Kidney epithelial cell (primary cell): ENCODE measurements at regions not wholly inside any gene's neighbourhood (a gene's known extent, or its start where the extent isn't known, plus 50 kb on each side); places are given as distances from the start of the nearest gene placed in this dataset.

Source experiments
- DNase-seq: peaks from one replicate; pipeline ENCODE4 v3.0.0-alpha.2; 2010; ENCODE audit warnings: low read depth
- H3K27me3 ChIP-seq: 2 replicates; pipeline ENCODE4 v1.6.0; 2011; ENCODE audit warnings: low read length; ENCODE audit not compliant: control insufficient read depth, insufficient read depth
- H3K36me3 ChIP-seq: 2 replicates; pipeline ENCODE4 v1.5.1; 2011; ENCODE audit warnings: low read length; ENCODE audit not compliant: control insufficient read depth, insufficient read depth
- H3K4me3 ChIP-seq: 2 replicates; pipeline ENCODE4 v1.5.1; 2011; ENCODE audit warnings: low read depth, mild to moderate bottlenecking, control low read depth, low read length
- TF ChIP-seq, protein P1 (sequence below): IDR thresholded peaks from 2 replicates; pipeline ENCODE4 v1.5.1; 2011; ENCODE audit warnings: mild to moderate bottlenecking, moderate library complexity, low read length, control low read depth, inconsistent platforms; ENCODE audit not compliant: insufficient read depth, poor library complexity, severe bottlenecking

DNA sequence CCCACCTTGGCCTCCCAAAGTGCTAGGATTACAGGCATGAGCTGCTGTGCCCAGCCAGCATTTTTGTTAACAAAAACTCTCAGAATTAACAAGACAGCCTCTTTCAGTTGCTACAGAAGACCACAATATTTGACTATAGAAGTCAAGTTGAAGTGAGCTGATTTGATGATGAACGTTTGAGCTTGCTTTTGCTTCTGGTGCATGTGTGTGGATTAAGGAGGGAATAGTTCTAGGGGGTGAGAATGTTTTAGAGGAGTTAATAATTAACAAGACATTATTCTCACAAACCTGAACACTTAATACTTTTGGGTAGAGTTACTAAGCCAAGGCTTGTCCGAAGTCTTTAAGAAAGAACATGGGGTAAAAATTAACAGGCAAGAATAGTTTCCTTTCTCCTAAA lies 191.6 kb downstream of the TENT4A start:
- no peaks in the 10 kb centered on the region for H3K27me3 ChIP-seq
- H3K4me3 ChIP-seq, result no peak overlapping the region
- no peaks in the 10 kb centered on the region for H3K36me3 ChIP-seq
- TF ChIP-seq, protein P1, sequence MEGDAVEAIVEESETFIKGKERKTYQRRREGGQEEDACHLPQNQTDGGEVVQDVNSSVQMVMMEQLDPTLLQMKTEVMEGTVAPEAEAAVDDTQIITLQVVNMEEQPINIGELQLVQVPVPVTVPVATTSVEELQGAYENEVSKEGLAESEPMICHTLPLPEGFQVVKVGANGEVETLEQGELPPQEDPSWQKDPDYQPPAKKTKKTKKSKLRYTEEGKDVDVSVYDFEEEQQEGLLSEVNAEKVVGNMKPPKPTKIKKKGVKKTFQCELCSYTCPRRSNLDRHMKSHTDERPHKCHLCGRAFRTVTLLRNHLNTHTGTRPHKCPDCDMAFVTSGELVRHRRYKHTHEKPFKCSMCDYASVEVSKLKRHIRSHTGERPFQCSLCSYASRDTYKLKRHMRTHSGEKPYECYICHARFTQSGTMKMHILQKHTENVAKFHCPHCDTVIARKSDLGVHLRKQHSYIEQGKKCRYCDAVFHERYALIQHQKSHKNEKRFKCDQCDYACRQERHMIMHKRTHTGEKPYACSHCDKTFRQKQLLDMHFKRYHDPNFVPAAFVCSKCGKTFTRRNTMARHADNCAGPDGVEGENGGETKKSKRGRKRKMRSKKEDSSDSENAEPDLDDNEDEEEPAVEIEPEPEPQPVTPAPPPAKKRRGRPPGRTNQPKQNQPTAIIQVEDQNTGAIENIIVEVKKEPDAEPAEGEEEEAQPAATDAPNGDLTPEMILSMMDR, result no peak
- no peak for DNase-seq

DNA sequence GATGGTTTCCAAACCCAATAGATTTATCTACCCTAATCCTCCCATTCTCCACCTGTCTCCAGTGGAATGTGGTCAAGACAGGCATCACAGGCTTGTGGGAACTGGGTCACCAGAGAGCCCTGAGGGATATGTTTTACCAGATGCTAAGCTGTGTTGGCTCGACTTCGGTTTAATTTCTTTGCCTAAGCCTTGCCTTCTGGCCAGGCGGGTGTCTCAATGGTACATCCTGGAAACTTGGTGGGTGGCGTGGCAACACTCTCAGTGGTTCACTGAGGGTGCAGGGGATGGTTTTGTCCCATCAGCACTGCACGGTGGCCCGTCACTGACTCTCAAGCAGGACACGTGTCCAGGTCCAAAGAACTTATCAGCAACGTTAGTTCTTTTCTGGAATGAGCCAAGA lies 192.2 kb downstream of the TENT4A start:
- TF ChIP-seq, protein P1, result no peak

DNA sequence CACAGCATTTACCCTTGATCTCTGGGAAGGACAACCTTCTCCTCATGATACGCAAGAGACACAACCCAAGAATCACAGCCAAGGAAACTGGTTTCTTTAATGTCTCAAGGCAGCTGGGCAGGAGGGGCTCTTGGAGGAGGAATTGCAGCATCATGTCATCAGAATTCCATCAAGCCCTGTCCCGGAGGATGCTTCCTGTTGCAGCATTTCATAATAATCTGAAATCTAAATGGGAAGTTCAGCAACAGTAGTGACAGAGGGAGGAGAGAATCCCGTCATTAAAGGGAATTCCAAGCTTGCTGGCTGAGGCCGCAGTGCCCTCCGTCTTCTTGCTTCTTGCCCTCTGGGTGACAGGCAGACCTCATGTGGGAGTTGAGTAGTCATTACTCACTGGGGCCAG lies 192.7 kb downstream of the TENT4A start:
- TF ChIP-seq, protein P1, result no peak
- no peak for DNase-seq
- H3K36me3 ChIP-seq, result no peaks in the 10 kb centered on the region
- H3K27me3 ChIP-seq, result no peaks in the 10 kb centered on the region
- H3K4me3 ChIP-seq, result no peak overlapping the region

More for the DNA sequence above, 192.2 kb downstream of the TENT4A start:
- DNase-seq, result no peak
- Histone ChIP-seq H3K4me3 (no peak overlapping the region), H3K36me3 (no peaks in the 10 kb centered on the region), H3K27me3 (no peaks in the 10 kb centered on the region)

DNA sequence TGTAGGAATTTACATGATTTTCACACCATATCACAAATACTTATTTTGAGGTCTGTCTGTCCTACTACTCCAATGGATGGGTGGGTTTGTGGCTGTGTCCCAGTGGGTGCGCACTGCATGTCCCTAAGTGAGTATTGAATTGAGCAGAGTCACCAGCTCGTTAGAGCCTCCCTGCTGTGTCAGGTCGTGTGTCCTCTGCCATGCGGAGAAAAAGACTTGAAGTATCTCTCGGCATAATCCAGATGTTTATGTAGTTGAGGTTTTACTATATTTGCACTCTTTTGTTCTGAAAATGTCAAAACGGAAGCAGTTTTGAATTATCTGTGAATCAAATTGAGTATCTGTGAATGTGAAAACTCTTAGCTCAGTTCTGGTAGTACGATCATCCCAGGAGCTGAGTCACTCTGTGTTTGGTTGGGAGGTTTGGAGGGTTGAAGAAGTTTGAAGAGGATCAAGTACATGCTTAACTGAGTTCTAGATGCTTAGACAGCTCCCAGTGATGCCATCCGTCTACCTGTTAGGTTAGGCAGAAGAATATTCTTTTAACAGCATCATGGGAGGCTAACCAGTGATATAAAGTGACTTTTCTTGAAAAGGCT lies 194.2 kb downstream of the TENT4A start:
- Histone ChIP-seq H3K36me3 (no peaks in the 10 kb centered on the region), H3K4me3 (no peak overlapping the region), H3K27me3 (no peaks in the 10 kb centered on the region)
- no peak for DNase-seq
- TF ChIP-seq, protein P1, result no peak

DNA sequence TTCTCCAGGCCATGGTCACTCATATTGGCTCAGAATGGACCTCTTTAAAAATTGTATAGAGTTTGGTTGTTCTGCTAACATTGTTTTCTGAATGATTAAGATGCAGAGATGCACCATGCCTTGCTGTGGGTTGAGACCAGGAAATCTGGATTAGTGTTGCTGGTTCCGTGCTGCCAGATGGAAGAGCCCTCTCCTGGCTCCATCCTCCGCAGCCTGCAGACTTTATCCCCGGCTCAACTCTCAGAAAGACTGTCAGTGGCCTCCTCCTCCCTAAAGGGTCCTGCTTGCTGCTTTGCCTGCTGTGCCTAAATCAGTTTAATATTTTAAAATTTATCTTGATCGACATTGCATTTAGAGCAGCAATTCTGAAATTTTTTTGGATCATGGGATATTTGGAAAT lies 196.7 kb downstream of the TENT4A start:
- no peak for DNase-seq
- TF ChIP-seq, protein P1, result no peak
- Histone ChIP-seq H3K27me3 (no peaks in the 10 kb centered on the region), H3K4me3 (no peak overlapping the region), H3K36me3 (no peaks in the 10 kb centered on the region)

DNA sequence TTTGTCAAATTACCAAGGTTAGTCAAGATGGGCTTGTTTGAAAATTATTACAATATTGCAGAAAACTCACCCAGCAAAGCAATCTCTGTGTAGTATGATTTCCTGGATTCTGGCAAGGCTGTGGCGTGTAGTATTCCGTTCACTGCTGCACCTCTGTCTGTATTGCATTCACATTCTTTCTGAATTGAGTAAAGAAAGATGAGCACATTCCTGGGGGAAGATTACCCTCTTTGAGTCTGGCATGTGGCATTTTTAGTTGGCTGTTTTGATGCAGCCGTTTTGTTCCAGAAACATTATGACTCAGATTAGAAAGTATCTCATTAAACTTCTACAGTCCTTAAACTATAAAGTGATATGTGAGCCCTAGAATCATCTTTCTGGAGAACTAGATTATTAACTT lies 197.7 kb downstream of the TENT4A start:
- Histone ChIP-seq H3K36me3 (no peaks in the 10 kb centered on the region), H3K4me3 (no peak overlapping the region), H3K27me3 (no peaks in the 10 kb centered on the region)
- TF ChIP-seq, protein P1, result no peak
- no peak for DNase-seq
